ENCODE measurements at regions not wholly inside any gene's neighbourhood (a gene's known extent, or its start where the extent isn't known, plus 50 kb on each side); places are given as distances from the start of the nearest gene placed in this dataset.

DNA sequence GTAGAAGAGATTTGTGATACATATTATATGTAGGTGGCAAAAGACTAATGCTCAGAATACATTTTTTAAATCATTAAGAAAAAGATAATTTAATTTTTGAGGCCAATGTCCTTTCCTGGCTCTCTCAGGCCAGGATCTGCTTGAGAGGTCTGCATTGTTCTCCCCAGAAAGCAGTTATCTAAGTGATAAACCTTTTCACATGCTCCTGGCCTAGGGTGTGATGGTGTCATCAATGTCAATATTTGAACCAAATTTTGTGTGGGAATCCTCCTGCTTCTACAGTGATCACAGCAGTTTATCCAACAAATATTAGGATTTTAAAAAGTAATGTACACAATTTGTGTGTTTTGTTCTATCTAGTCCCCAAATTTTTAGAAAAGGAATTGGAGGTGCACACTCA is 166.6 kb downstream of the DIRAS2 start:
- TF ChIP-seq, protein P1, sequence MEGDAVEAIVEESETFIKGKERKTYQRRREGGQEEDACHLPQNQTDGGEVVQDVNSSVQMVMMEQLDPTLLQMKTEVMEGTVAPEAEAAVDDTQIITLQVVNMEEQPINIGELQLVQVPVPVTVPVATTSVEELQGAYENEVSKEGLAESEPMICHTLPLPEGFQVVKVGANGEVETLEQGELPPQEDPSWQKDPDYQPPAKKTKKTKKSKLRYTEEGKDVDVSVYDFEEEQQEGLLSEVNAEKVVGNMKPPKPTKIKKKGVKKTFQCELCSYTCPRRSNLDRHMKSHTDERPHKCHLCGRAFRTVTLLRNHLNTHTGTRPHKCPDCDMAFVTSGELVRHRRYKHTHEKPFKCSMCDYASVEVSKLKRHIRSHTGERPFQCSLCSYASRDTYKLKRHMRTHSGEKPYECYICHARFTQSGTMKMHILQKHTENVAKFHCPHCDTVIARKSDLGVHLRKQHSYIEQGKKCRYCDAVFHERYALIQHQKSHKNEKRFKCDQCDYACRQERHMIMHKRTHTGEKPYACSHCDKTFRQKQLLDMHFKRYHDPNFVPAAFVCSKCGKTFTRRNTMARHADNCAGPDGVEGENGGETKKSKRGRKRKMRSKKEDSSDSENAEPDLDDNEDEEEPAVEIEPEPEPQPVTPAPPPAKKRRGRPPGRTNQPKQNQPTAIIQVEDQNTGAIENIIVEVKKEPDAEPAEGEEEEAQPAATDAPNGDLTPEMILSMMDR (IDR thresholded peaks at IDR 0.05; ENCODE audit: insufficient read depth, low read depth, low read length, missing control alignments): no peak
- no peak for DNase-seq (ENCODE audit: low read depth)
- H3K4me3 ChIP-seq (ENCODE audit: low read depth, low read length): no peak overlapping the region

DNA sequence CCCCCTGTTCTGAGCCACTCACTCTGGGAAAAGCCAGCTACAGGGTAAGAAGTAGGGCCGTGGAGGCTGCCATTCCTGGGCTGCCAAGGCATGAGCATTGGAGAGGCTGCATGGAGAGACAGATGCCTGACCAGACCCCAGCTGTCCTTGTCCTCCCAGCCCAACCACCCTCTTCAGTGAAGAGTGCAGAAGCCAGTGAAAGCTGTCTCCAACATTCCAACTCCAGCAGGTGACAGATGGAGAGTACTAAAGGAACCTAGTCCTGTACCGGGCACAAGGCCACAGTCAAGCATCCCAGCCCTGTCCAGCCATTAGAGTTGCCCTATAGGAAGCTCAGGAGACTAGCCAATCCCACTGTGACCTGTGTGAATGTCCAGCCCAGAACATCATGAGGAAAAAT is 165.1 kb downstream of the DIRAS2 start:
- H3K4me3 ChIP-seq (ENCODE audit: low read depth, low read length): no peak overlapping the region
- DNase-seq (ENCODE audit: low read depth): no peak
- TF ChIP-seq, protein P1 (IDR thresholded peaks at IDR 0.05; ENCODE audit: insufficient read depth, low read depth, low read length, missing control alignments): no peak

DNA sequence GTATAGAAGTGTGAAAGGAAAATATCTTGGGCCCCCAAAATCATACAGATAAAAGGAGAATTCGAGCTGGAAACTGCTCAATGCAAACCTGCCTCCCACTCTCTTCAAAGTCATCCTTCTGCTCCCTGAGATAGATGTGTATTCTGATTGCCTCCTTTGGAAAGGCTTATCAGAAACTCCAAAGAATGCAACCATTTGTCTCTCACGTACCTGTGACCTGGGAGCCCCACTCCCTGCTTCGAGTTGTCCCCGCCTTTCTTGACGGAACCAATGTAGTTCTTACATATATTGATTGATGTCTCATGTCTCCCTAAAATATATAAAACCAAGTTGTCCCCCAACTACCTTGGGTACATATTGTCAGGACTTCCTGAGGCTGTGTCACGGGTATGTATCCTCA is 163.8 kb downstream of the DIRAS2 start:
- no peak overlapping the region for H3K4me3 ChIP-seq (ENCODE audit: low read depth, low read length)
- no peak for DNase-seq (ENCODE audit: low read depth)
- TF ChIP-seq, protein P1 (IDR thresholded peaks at IDR 0.05; ENCODE audit: insufficient read depth, low read depth, low read length, missing control alignments): no peak

DNA sequence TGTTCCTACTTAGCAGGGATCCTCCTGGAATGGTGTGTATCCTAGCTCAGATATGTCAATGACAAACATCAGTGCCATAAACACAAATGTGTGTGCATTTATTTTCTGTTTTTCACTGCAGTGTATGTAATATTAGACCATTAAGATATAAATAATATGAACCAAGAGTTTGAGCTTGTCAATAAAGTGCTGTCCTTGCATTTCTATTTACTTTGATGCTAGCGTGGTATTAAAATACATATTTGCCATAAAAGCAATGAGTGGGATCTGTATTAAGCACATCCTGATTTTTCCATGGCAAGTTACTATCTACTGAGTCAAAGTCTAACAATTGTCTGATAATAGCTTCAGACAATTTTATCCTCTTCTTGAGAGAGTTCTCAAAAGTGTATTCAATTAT is 157.6 kb downstream of the DIRAS2 start:
- H3K4me3 ChIP-seq (ENCODE audit: low read depth, low read length): no peak overlapping the region
- TF ChIP-seq, protein P1 (IDR thresholded peaks at IDR 0.05; ENCODE audit: insufficient read depth, low read depth, low read length, missing control alignments): no peak
- no peak for DNase-seq (ENCODE audit: low read depth)

DNA sequence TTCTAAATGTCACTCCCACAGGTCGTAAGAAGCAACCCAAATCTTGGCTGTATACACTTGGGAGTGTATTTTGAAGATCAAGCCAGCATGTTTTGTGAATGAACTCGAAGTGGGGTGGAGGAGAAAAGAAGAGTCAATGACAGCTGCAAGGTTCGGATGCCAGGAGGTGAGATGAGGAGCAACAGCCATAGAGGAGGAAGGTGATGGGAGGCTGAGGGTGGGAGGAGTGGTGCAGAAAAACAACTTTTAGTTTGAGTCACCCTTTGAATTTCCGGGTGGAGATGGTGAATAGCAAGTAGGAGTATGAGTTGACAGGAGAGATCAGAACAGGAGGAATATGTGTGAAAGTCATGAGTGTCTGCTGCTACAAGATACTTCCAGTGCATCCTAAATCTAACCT is 153.6 kb downstream of the DIRAS2 start:
- no peak overlapping the region for H3K4me3 ChIP-seq (ENCODE audit: low read depth, low read length)
- TF ChIP-seq, protein P1 (IDR thresholded peaks at IDR 0.05; ENCODE audit: insufficient read depth, low read depth, low read length, missing control alignments): no peak

DNA sequence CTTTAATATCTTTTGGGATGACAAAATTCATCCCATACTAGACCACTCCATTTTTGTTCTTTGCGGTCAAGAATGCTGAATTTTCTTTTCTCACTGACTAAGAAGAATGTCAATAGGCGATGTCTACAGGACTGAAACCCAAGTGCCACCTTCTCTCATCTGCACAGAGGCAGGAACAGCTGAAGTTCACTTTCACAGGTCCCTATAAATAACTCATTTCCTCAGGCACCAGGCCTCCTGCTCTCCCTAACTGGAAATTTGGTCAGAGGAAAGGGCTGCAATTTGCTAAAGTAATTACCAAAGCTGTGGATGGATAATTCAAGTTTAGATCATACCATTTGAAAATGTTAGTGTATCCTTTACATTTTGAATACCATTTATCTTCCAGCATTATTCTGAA is 142.9 kb downstream of the DIRAS2 start:
- H3K4me3 ChIP-seq (ENCODE audit: low read depth, low read length): no peak overlapping the region
- DNase-seq (ENCODE audit: low read depth): no peak
- TF ChIP-seq, protein P1 (IDR thresholded peaks at IDR 0.05; ENCODE audit: insufficient read depth, low read depth, low read length, missing control alignments): no peak

More for the DNA sequence above, 153.6 kb downstream of the DIRAS2 start:
- DNase-seq (ENCODE audit: low read depth): no peak

DNA sequence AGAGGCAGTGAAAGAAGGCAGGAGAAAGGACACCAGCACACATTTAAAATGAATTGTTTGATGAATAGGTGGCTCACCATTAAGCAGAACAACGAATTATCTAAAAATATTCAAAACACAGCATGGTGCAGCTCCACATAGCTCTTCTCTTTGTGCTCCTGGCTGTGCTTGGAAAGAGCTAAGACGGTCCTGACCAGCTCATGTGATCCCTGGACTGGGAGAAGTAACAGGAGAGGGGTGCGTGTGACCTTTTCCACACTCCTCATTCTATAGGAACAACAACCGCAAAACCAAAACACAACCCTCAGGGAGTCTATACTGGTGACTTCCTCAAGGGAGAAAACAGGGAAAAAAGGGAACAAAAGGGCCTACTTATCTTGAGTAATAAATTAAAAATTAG is 140.5 kb downstream of the DIRAS2 start:
- TF ChIP-seq, protein P1 (IDR thresholded peaks at IDR 0.05; ENCODE audit: insufficient read depth, low read depth, low read length, missing control alignments): no peak
- DNase-seq (ENCODE audit: low read depth): no peak
- H3K4me3 ChIP-seq (ENCODE audit: low read depth, low read length): no peak overlapping the region

Measured in GM12865 (cell line).